GM12864 (cell line): ENCODE measurements at regions not wholly inside any gene's neighbourhood (a gene's known extent, or its start where the extent isn't known, plus 50 kb on each side); places are given as distances from the start of the nearest gene placed in this dataset.

Experiments
- DNase-seq: peaks from one replicate; pipeline ENCODE4 v3.0.0-alpha.2; 2011; ENCODE audit warnings: low read depth
- H3K4me3 ChIP-seq: 2 replicates; pipeline ENCODE4 v1.5.1; 2011; ENCODE audit warnings: mild to moderate bottlenecking, low read depth, low read length, control low read depth
- TF ChIP-seq, protein P1 (sequence below): IDR thresholded peaks from 2 replicates; pipeline ENCODE4 v1.5.1; 2011; ENCODE audit warnings: low read depth, mild to moderate bottlenecking, moderate library complexity, low read length, control low read depth, inconsistent platforms; ENCODE audit errors: missing control alignments

DNA sequence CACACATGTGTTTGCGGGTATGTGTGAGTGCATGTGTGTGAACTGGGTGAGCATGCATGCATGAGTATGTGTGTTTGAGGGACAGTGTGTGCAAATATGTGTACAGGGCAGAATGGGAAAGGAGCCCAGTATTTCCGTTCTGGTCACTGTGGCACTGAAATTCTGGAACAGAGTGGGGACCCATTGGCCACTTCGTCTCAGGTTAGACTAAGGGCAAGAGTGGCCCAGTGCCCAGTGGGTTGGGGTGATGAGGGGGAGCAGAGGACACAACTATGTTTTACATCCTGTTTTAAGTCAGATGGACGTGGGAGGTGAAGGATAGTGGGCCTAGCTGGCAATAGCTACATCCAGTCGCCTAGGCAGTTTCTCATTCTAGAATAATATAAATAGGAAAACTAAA, 438.5 kb downstream of the DYNC2H1 start:
- DNase-seq: no peak
- H3K4me3 ChIP-seq: no peak overlapping the region
- TF ChIP-seq, protein P1, sequence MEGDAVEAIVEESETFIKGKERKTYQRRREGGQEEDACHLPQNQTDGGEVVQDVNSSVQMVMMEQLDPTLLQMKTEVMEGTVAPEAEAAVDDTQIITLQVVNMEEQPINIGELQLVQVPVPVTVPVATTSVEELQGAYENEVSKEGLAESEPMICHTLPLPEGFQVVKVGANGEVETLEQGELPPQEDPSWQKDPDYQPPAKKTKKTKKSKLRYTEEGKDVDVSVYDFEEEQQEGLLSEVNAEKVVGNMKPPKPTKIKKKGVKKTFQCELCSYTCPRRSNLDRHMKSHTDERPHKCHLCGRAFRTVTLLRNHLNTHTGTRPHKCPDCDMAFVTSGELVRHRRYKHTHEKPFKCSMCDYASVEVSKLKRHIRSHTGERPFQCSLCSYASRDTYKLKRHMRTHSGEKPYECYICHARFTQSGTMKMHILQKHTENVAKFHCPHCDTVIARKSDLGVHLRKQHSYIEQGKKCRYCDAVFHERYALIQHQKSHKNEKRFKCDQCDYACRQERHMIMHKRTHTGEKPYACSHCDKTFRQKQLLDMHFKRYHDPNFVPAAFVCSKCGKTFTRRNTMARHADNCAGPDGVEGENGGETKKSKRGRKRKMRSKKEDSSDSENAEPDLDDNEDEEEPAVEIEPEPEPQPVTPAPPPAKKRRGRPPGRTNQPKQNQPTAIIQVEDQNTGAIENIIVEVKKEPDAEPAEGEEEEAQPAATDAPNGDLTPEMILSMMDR: no peak

DNA sequence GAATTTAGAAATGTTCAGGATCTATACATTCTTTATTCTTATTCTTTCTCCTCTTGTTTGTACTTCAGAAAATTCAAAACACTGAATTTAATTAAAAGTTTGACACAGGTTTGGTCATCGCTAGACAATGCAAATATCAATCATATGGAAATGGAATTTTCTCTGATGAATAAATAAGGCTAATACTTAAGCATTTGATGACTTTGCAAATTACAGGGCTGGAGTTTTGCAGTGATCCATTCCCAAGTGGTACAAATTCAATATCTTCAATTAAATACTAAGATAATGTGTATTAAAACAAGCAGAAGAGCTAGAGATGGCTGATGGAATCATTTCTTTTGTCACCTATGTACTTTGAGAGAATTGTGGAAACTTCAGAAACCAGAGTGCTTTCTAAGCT, 439.6 kb downstream of the DYNC2H1 start:
- no peak overlapping the region for H3K4me3 ChIP-seq
- TF ChIP-seq, protein P1: no peak
- DNase-seq: no peak

DNA sequence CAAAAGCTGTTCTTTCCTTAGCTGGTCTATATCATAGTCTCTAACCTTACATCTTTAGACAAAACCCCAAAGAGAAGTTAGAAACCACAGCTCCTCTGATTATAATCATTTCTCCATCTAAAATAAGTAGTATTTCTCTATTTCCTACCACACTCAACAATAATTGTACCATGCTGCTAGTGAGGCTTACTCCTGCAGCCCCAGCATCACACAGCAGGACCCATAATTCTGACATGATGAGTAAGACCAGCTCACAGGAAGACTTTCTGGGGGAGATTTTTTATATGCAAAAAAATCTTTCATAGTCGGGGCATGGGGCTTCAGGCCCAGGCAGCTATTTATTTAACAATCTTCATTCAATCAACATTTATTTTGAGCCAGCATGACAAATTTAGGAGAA, 441.6 kb downstream of the DYNC2H1 start:
- TF ChIP-seq, protein P1: no peak
- no peak overlapping the region for H3K4me3 ChIP-seq
- DNase-seq: no peak

DNA sequence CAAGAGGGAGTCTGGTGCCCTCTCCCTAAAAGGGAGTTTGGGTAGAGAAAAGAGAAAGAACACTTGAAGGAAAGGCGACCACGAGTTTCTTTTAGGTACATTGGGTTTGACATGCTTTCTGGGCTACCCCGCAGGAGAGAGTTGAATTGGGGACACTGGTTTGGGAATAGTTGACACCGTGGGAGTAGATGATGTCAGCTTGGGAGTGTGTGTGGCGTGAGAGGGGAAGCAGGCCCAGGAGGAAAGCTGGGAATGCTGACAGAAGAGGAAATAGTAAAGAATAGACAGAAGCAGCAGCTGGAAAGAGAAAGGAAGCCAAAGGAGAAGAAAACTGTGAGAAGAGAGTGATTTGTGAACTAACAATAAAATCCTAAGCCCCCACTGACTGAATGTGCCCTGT, 442.9 kb downstream of the DYNC2H1 start:
- no peak for DNase-seq
- no peak overlapping the region for H3K4me3 ChIP-seq
- TF ChIP-seq, protein P1: no peak

DNA sequence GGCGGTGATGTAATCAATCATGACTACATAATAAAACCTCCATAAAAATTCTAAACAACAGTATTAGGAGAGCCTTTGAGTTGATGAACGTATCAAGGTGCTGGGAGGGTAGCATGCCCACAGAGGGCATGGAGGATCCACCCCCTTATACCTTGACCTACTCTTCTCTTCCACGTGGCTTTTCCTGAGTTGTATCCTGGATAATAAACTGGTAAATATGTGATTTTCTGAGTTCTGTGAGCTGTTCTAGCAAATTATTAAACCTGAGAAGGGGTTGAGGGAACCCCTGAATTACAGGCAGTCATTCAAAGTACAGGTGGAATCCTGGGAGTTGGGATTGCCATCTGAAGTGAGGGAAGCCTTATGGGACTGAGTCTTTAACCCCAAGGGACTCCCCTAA, 446.9 kb downstream of the DYNC2H1 start:
- TF ChIP-seq, protein P1: no peak
- no peak overlapping the region for H3K4me3 ChIP-seq
- no peak for DNase-seq

DNA sequence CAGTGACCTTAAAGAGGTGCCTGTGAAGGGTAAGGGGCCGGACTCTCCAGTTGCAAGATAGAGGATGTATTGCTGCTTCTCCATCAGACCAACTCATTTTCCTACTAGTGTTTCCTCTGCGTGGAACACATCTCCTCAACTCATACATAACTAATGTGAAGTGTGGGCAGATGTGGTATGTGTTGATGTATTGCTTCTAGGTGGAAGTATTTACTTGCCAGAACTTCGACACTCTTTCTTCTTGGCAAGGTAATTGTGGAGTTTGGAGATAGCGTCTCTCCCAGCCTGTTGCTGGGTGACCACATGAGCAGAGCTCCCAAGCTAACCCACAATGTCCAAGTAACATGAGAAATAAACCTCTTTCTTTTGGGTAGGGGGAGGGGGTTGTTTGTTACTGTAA, 456.9 kb downstream of the DYNC2H1 start:
- no peak for DNase-seq
- TF ChIP-seq, protein P1: no peak
- H3K4me3 ChIP-seq: no peak overlapping the region

DNA sequence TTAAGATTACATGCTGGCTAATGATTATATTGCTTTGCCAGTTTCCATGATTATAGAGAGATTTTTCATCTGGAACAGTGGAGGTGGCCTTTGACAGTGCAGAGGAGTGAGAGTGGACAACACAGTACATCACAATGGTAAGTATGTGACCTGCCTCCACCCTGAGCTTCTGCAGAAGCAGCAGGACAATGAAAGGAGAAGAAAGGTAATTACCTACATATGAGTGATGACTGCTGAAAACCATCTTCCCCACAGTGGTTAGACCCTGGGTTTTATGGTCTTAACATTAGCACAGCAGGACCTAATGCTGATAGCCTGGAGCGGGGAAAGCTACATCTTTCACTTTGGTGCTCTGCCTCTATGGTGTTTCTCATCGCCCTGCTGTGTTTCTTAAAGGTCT, 454.7 kb upstream of the DDI1 start:
- DNase-seq: no peak
- TF ChIP-seq, protein P1: no peak
- no peak overlapping the region for H3K4me3 ChIP-seq
